Vagina (tissue), 2 donors: ENCODE measurements at regions not wholly inside any gene's neighbourhood (a gene's known extent, or its start where the extent isn't known, plus 50 kb on each side); places are given as distances from the start of the nearest gene placed in this dataset.

Experiments
- DNase-seq, 2 donors: peaks; one replicate each; pipeline ENCODE4 v3.0.0-alpha.2; 2017; ENCODE audit errors: extremely low spot score in 2 of 2
- H3K27ac ChIP-seq: fragments of 200-600 bp; sonication (generic); one replicate; pipeline ENCODE4 v1.5.1; 2019
- H3K27me3 ChIP-seq: fragments of 200-600 bp; sonication (generic); one replicate; pipeline ENCODE4 v1.5.1; 2019
- H3K36me3 ChIP-seq, 2 donors: fragments of 200-600 bp; sonication (generic); one replicate each; pipeline ENCODE4 v1.5.1; 2017 to 2019
- H3K4me1 ChIP-seq: fragments of 200-600 bp; sonication (generic); one replicate; pipeline ENCODE4 v1.5.1; 2019
- H3K4me3 ChIP-seq, 2 donors: fragments of 200-600 bp; sonication (generic); 1 replicate in 1 of 2; 2 replicates in 1 of 2; pipeline ENCODE4 v1.5.1; 2016 to 2019
- H3K9me3 ChIP-seq: fragments of 200-600 bp; sonication (generic); one replicate; pipeline ENCODE4 v1.5.1; 2019
- POLR2A ChIP-seq, 2 donors: fragments of 450-650 bp; IDR thresholded peaks; one replicate each; pipeline ENCODE4 v1.6.1; 2017; ENCODE audit warnings: antibody characterized with exemption in 2 of 2, mild to moderate bottlenecking in 2 of 2, moderate library complexity in 2 of 2
- POLR2AphosphoS5 ChIP-seq, 2 donors: sonication (generic); formaldehyde crosslinking; IDR thresholded peaks; one replicate each; pipeline ENCODE4 v1.9.0; 2017; ENCODE audit warnings: antibody characterized with exemption in 2 of 2, mild to moderate bottlenecking in 2 of 2, low read depth in 1 of 2; ENCODE audit not compliant: insufficient read depth in 1 of 2
- intact Hi-C: fragments of 100-400 bp; cut with DNase I; formaldehyde crosslinking; loops from one replicate; pipeline ENCODE4 v1.15.1; 2023
- TF ChIP-seq, protein P1 (sequence below), 3 experiments: fragments of 450-650 bp in 2 of 3; fragments of 200-600 bp in 1 of 3; sonication (generic) in 1 of 3; IDR thresholded peaks; one replicate each; pipeline ENCODE4 v1.5.1; 2017 to 2019; ENCODE audit warnings: antibody characterized with exemption in 3 of 3, mild to moderate bottlenecking in 2 of 3, moderate library complexity in 2 of 3

DNA sequence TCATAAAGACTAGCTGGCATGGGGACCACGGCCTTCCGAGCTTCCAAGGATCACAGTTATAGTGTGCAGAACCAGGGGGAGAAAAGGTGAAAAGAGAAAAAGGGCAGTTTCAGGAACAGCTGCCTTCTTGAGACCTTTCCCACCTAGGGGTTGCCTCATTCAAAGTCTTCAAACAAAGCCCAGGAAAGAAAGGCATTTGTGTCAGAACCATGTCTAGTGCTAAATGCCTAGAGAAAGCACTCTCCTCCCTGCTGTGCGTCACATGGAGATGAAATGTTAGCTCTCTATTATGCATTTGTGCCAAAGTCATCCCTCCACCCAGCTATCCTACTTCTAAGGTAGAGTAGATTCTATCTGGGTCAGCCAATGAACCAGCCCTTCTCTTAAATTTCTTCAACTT lies 1037.3 kb upstream of the WWC1 start:
- no peak for DNase-seq

GRCh38 chr5:167255926-167256325 lies 1035.5 kb upstream of the WWC1 start:
- TF ChIP-seq, protein P1, sequence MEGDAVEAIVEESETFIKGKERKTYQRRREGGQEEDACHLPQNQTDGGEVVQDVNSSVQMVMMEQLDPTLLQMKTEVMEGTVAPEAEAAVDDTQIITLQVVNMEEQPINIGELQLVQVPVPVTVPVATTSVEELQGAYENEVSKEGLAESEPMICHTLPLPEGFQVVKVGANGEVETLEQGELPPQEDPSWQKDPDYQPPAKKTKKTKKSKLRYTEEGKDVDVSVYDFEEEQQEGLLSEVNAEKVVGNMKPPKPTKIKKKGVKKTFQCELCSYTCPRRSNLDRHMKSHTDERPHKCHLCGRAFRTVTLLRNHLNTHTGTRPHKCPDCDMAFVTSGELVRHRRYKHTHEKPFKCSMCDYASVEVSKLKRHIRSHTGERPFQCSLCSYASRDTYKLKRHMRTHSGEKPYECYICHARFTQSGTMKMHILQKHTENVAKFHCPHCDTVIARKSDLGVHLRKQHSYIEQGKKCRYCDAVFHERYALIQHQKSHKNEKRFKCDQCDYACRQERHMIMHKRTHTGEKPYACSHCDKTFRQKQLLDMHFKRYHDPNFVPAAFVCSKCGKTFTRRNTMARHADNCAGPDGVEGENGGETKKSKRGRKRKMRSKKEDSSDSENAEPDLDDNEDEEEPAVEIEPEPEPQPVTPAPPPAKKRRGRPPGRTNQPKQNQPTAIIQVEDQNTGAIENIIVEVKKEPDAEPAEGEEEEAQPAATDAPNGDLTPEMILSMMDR (IDR thresholded peaks at IDR 0.05): no peak
- TF ChIP-seq POLR2AphosphoS5 (IDR thresholded peaks at IDR 0.05; ENCODE audit: insufficient read depth in 1 of 2, low read depth in 1 of 2) (no peak), POLR2A (IDR thresholded peaks at IDR 0.05) (no peak)
- no peak for DNase-seq
- intact Hi-C loops: no loop called here
- no peaks in the 10 kb centered on the region for H3K4me1 ChIP-seq
- H3K27me3 ChIP-seq: no peaks in the 10 kb centered on the region
- no peaks in the 10 kb centered on the region for H3K36me3 ChIP-seq
- no peaks in the 10 kb centered on the region for H3K9me3 ChIP-seq
- H3K4me3 ChIP-seq: no peak overlapping the region
- H3K27ac ChIP-seq: no peak overlapping the region

More for the DNA sequence above, 1037.3 kb upstream of the WWC1 start:
- intact Hi-C loops: no loop called here
- H3K27ac ChIP-seq: no peak overlapping the region
- H3K4me3 ChIP-seq: no peak overlapping the region
- H3K27me3 ChIP-seq: no peaks in the 10 kb centered on the region
- no peak for TF ChIP-seq POLR2AphosphoS5 (IDR thresholded peaks at IDR 0.05; ENCODE audit: insufficient read depth in 1 of 2, low read depth in 1 of 2)
- TF ChIP-seq POLR2A (IDR thresholded peaks at IDR 0.05): no peak
- TF ChIP-seq, protein P1 (IDR thresholded peaks at IDR 0.05): no peak
- no peaks in the 10 kb centered on the region for H3K4me1 ChIP-seq
- no peaks in the 10 kb centered on the region for H3K36me3 ChIP-seq
- no peaks in the 10 kb centered on the region for H3K9me3 ChIP-seq

DNA sequence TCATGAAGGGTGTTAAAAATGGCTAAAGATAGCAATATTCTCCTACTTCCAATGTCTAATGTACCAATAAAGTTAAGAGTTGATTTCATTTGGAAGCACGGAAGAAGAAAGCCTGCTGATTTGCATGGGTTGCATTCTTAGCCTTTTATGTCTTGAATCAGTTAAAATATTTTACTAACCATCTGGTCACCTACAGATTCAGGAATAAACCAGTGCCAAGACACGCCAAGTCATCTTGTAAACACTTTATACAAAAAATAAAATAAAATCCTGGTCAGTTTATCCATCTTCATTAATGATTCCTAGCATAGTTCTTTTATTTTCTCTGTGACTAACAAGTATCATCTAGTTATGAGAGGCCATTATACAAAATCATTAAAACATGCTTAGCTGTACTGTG lies 1031.6 kb upstream of the WWC1 start:
- Histone ChIP-seq H3K9me3 (no peaks in the 10 kb centered on the region), H3K4me3 (no peak overlapping the region), H3K36me3 (no peaks in the 10 kb centered on the region), H3K27me3 (no peaks in the 10 kb centered on the region), H3K27ac (no peak overlapping the region), H3K4me1 (no peaks in the 10 kb centered on the region)
- TF ChIP-seq POLR2AphosphoS5 (IDR thresholded peaks at IDR 0.05; ENCODE audit: insufficient read depth in 1 of 2, low read depth in 1 of 2): no peak
- no peak for TF ChIP-seq POLR2A (IDR thresholded peaks at IDR 0.05)
- TF ChIP-seq, protein P1 (IDR thresholded peaks at IDR 0.05): no peak
- no peak for DNase-seq
- intact Hi-C loops: no loop called here

- Histone ChIP-seq H3K36me3 (no peaks in the 10 kb centered on the region), H3K9me3 (no peaks in the 10 kb centered on the region), H3K4me3 (no peak overlapping the region), H3K4me1 (no peaks in the 10 kb centered on the region), H3K27ac (no peak overlapping the region), H3K27me3 (no peaks in the 10 kb centered on the region)
- TF ChIP-seq, protein P1 (IDR thresholded peaks at IDR 0.05): no peak
- TF ChIP-seq POLR2AphosphoS5 (IDR thresholded peaks at IDR 0.05; ENCODE audit: insufficient read depth in 1 of 2, low read depth in 1 of 2) (no peak), POLR2A (IDR thresholded peaks at IDR 0.05) (no peak)
- intact Hi-C loops: no loop called here
- DNase-seq: no peak
These were observed 1029.9 kb upstream of the WWC1 start for GRCh38 chr5:167261309-167262100.

- Histone ChIP-seq H3K4me3 (no peak overlapping the region), H3K36me3 (no peaks in the 10 kb centered on the region), H3K4me1 (no peaks in the 10 kb centered on the region), H3K9me3 (no peaks in the 10 kb centered on the region), H3K27ac (no peak overlapping the region), H3K27me3 (no peaks in the 10 kb centered on the region)
- intact Hi-C loops: no loop called here
- TF ChIP-seq POLR2AphosphoS5 (IDR thresholded peaks at IDR 0.05; ENCODE audit: insufficient read depth in 1 of 2, low read depth in 1 of 2): no peak
- TF ChIP-seq, protein P1 (IDR thresholded peaks at IDR 0.05): no peak
- TF ChIP-seq POLR2A (IDR thresholded peaks at IDR 0.05): no peak
- DNase-seq: no peak
These were observed 1028.3 kb upstream of the WWC1 start for GRCh38 chr5:167263185-167263584.
